ENCODE measurements at regions not wholly inside any gene's neighbourhood (a gene's known extent, or its start where the extent isn't known, plus 50 kb on each side); places are given as distances from the start of the nearest gene placed in this dataset.

DNA sequence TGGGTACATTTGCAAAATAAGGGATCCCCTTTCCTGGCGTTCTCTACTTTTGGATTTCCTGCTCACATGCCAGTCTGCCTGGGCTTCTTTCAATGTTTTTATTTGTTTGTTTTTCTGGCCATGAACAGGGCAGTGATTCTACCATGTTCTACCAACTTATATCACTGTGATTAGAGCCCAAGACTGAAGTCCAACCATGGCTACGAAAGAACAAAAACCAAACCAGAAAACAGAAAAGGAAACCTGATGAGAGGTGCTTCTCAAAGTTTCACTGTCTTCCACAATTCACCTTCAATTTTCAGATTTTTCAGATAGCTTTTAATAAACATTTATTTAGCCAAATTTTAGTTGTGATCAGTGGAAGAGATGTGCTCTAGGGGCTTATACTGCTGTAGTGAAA, 187.6 kb upstream of the TACR3 start:
- H3K9me3 ChIP-seq (ENCODE audit: control insufficient read depth, low read depth, low read length): no peaks in the 10 kb centered on the region
- peak overlapping the region in 1 of 3 experiments; percentile 44; a peak in 1 of 7 replicates for H3K27ac Mint-ChIP-seq
- no peak overlapping the region for H4K8ac ChIP-seq (replicated peaks; ENCODE audit: insufficient read length, low read depth, low read length)
- TF ChIP-seq, protein P1, sequence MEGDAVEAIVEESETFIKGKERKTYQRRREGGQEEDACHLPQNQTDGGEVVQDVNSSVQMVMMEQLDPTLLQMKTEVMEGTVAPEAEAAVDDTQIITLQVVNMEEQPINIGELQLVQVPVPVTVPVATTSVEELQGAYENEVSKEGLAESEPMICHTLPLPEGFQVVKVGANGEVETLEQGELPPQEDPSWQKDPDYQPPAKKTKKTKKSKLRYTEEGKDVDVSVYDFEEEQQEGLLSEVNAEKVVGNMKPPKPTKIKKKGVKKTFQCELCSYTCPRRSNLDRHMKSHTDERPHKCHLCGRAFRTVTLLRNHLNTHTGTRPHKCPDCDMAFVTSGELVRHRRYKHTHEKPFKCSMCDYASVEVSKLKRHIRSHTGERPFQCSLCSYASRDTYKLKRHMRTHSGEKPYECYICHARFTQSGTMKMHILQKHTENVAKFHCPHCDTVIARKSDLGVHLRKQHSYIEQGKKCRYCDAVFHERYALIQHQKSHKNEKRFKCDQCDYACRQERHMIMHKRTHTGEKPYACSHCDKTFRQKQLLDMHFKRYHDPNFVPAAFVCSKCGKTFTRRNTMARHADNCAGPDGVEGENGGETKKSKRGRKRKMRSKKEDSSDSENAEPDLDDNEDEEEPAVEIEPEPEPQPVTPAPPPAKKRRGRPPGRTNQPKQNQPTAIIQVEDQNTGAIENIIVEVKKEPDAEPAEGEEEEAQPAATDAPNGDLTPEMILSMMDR (conservative IDR thresholded peaks at IDR 0.05): no peak
- no peak for DNase-seq
- H2BK20ac ChIP-seq (ENCODE audit: low read depth, low read length, poor library complexity, severe bottlenecking): no peak overlapping the region
- no peak overlapping the region for H3K27ac ChIP-seq (ENCODE audit: insufficient read length, low read depth, low read length)
- H4K5ac ChIP-seq (ENCODE audit: insufficient read length, low read depth, low read length): no peak overlapping the region
- H2BK12ac ChIP-seq (ENCODE audit: insufficient read length, low read depth, low read length): no peak overlapping the region
- H3K56ac ChIP-seq (ENCODE audit: insufficient read length, low read depth, low read length): no peak overlapping the region
- H2BK120ac ChIP-seq (ENCODE audit: low read depth, low read length, poor library complexity, severe bottlenecking): peak overlapping the region; percentile 61
- H4K91ac ChIP-seq (ENCODE audit: insufficient read length, low read depth, low read length): no peak overlapping the region
- H3K79me2 ChIP-seq (ENCODE audit: insufficient read depth, low read length): no peaks in the 10 kb centered on the region
- no peak overlapping the region for H3K23ac ChIP-seq (ENCODE audit: insufficient read length, low read depth, low read length)
- H2BK5ac ChIP-seq (ENCODE audit: insufficient read length, low read length): no peak overlapping the region
- no peaks in the 10 kb centered on the region for H3K23me2 ChIP-seq (ENCODE audit: insufficient read length, low read depth, low read length, poor library complexity, severe bottlenecking)
- H2AFZ ChIP-seq (ENCODE audit: low read length): no peak overlapping the region
- H3K4ac ChIP-seq (ENCODE audit: low read depth, low read length): no peak overlapping the region
- H3K18ac ChIP-seq (ENCODE audit: insufficient read length, low read depth, low read length): no peak overlapping the region
- H4K20me1 ChIP-seq (ENCODE audit: control insufficient read depth, insufficient read depth, insufficient read length): no peaks in the 10 kb centered on the region
- no peaks in the 10 kb centered on the region for H3K27me3 ChIP-seq (ENCODE audit: insufficient read depth, low read length)
- no peaks in the 10 kb centered on the region for H3K4me1 ChIP-seq (ENCODE audit: insufficient read depth, low read length)
- H3K14ac ChIP-seq (ENCODE audit: insufficient read depth, low read length): no peak overlapping the region
- no peak overlapping the region for H3K4me2 ChIP-seq (ENCODE audit: insufficient read depth, insufficient read length, low read length)
- no peak overlapping the region for H3T11ph ChIP-seq (ENCODE audit: low read length)
- H3K27me3 Mint-ChIP-seq (ENCODE audit: low read depth): no peaks in the 10 kb centered on the region
- H2BK15ac ChIP-seq (ENCODE audit: low read depth, low read length): no peak overlapping the region
- no peaks in the 10 kb centered on the region for H3K4me1 Mint-ChIP-seq
- no peaks in the 10 kb centered on the region for H3K79me1 ChIP-seq (ENCODE audit: insufficient read depth, low read depth, low read length, poor library complexity, severe bottlenecking)
- H3K4me3 Mint-ChIP-seq: no peak overlapping the region
- H3K9ac ChIP-seq (ENCODE audit: extremely low read depth, insufficient read length, low read length): no peak overlapping the region
- no peaks in the 10 kb centered on the region; a peak in 1 of 7 replicates for H3K36me3 Mint-ChIP-seq (ENCODE audit: insufficient read depth in 1 of 3, low read depth in 3 of 3)
- no peak overlapping the region for H2AK5ac ChIP-seq (ENCODE audit: insufficient read length, low read length)
- WGBS (ENCODE audit: extremely low coverage, insufficient read length, low lambda C conversion rate): no CpG with 5 or more reads among the region's 2 CpGs
- peaks cover 0 to 2% of the 10 kb centered on the region in 2 experiments; a peak in 1 of 5 replicates for H3K9me3 Mint-ChIP-seq

Data from H9 (cell line).